HG03103 (cell line): ENCODE measurements at regions not wholly inside any gene's neighbourhood (a gene's known extent, or its start where the extent isn't known, plus 50 kb on each side); places are given as distances from the start of the nearest gene placed in this dataset.

Source experiments
- ATAC-seq: cut with Tn5 transposase; IDR thresholded peaks from one replicate; pipeline ENCODE4 v1.9.1; 2021; ENCODE audit warnings: low read depth; ENCODE audit not compliant: unreplicated experiment

GRCh38 chr12:91396293-91396692 lies 213.7 kb upstream of the DCN start:
- no peak for ATAC-seq

- no peak for ATAC-seq
These were observed 213.1 kb upstream of the DCN start for GRCh38 chr12:91395628-91396135.

- ATAC-seq, result no peak
These were observed 212.3 kb upstream of the DCN start for GRCh38 chr12:91394903-91395302.

GRCh38 chr12:91388573-91388972 lies 206.0 kb upstream of the DCN start:
- no peak for ATAC-seq

- no peak for ATAC-seq
These were observed 205.0 kb upstream of the DCN start for GRCh38 chr12:91387461-91388134.

- ATAC-seq, result no peak
These were observed 202.2 kb upstream of the DCN start for GRCh38 chr12:91384806-91385205.

GRCh38 chr12:91384366-91384765 lies 201.7 kb upstream of the DCN start:
- ATAC-seq, result no peak

- no peak for ATAC-seq
These were observed 200.5 kb upstream of the DCN start for GRCh38 chr12:91383099-91383498.

GRCh38 chr12:91382081-91382543 lies 199.5 kb upstream of the DCN start:
- ATAC-seq, result peak; percentile 75

GRCh38 chr12:91381309-91381804 lies 198.7 kb upstream of the DCN start:
- ATAC-seq, result peak; percentile 55

- ATAC-seq, result no peak
These were observed 198.0 kb upstream of the DCN start for GRCh38 chr12:91380631-91381030.

- ATAC-seq, result no peak
These were observed 196.6 kb upstream of the DCN start for GRCh38 chr12:91379051-91379775.

GRCh38 chr12:91377436-91377835 lies 194.8 kb upstream of the DCN start:
- ATAC-seq, result no peak

- ATAC-seq, result no peak
These were observed 190.5 kb upstream of the DCN start for GRCh38 chr12:91373086-91373485.

- no peak for ATAC-seq
These were observed 187.7 kb upstream of the DCN start for GRCh38 chr12:91370086-91370868.

GRCh38 chr12:91368613-91369012 lies 186.0 kb upstream of the DCN start:
- ATAC-seq, result no peak

- no peak for ATAC-seq
These were observed 184.7 kb upstream of the DCN start for GRCh38 chr12:91367234-91367849.

- ATAC-seq, result no peak
These were observed 182.0 kb upstream of the DCN start for GRCh38 chr12:91364471-91365184.

GRCh38 chr12:91361864-91362263 lies 179.2 kb upstream of the DCN start:
- ATAC-seq, result no peak

GRCh38 chr12:91357381-91357780 lies 174.8 kb upstream of the DCN start:
- no peak for ATAC-seq
